HL-60 (cell line): ENCODE measurements at regions not wholly inside any gene's neighbourhood (a gene's known extent, or its start where the extent isn't known, plus 50 kb on each side); places are given as distances from the start of the nearest gene placed in this dataset.

Experiments used
- GABPA ChIP-seq: IDR thresholded peaks from 2 replicates; pipeline ENCODE4 v1.6.1; 2012; ENCODE audit warnings: low read depth
- POLR2AphosphoS5 ChIP-seq: IDR thresholded peaks from 2 replicates; pipeline ENCODE4 v1.6.1; 2012; ENCODE audit warnings: low read depth
- SPI1 ChIP-seq: IDR thresholded peaks from 2 replicates; pipeline ENCODE4 v1.6.1; 2012; ENCODE audit warnings: low read depth, mild to moderate bottlenecking, borderline replicate concordance
- TF ChIP-seq, protein P1 (sequence below): IDR thresholded peaks from one replicate; pipeline ENCODE4 v1.5.1; 2011; ENCODE audit warnings: low read length, control low read depth, inconsistent platforms; ENCODE audit not compliant: insufficient read depth
- TF ChIP-seq, protein P2 (sequence below): IDR thresholded peaks from 2 replicates; pipeline ENCODE4 v1.6.1; 2012; ENCODE audit warnings: low read depth; ENCODE audit not compliant: insufficient replicate concordance

DNA sequence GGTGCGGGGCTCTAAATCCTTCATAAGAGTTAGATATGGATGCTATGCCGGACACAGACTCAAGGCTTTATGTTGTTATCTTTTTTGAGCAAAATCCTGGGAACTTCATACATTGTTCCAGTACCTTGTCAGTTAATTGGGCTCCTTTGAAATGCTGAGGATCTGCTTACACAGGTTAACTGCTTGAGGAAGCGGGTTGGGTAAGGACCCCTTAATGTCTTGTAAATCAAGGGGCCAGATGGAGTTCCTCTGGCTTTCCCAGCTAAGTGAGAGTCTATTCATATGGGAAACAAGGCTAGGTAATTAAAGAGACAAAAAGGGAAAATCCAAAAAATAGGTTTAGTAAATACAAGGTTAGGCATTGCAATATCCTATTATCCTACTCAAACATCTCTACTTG, 141.5 kb downstream of the OR2B2 start:
- TF ChIP-seq POLR2AphosphoS5 (no peak), GABPA (no peak), SPI1 (no peak)
- TF ChIP-seq, protein P1, sequence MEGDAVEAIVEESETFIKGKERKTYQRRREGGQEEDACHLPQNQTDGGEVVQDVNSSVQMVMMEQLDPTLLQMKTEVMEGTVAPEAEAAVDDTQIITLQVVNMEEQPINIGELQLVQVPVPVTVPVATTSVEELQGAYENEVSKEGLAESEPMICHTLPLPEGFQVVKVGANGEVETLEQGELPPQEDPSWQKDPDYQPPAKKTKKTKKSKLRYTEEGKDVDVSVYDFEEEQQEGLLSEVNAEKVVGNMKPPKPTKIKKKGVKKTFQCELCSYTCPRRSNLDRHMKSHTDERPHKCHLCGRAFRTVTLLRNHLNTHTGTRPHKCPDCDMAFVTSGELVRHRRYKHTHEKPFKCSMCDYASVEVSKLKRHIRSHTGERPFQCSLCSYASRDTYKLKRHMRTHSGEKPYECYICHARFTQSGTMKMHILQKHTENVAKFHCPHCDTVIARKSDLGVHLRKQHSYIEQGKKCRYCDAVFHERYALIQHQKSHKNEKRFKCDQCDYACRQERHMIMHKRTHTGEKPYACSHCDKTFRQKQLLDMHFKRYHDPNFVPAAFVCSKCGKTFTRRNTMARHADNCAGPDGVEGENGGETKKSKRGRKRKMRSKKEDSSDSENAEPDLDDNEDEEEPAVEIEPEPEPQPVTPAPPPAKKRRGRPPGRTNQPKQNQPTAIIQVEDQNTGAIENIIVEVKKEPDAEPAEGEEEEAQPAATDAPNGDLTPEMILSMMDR, result no peak
- TF ChIP-seq, protein P2, sequence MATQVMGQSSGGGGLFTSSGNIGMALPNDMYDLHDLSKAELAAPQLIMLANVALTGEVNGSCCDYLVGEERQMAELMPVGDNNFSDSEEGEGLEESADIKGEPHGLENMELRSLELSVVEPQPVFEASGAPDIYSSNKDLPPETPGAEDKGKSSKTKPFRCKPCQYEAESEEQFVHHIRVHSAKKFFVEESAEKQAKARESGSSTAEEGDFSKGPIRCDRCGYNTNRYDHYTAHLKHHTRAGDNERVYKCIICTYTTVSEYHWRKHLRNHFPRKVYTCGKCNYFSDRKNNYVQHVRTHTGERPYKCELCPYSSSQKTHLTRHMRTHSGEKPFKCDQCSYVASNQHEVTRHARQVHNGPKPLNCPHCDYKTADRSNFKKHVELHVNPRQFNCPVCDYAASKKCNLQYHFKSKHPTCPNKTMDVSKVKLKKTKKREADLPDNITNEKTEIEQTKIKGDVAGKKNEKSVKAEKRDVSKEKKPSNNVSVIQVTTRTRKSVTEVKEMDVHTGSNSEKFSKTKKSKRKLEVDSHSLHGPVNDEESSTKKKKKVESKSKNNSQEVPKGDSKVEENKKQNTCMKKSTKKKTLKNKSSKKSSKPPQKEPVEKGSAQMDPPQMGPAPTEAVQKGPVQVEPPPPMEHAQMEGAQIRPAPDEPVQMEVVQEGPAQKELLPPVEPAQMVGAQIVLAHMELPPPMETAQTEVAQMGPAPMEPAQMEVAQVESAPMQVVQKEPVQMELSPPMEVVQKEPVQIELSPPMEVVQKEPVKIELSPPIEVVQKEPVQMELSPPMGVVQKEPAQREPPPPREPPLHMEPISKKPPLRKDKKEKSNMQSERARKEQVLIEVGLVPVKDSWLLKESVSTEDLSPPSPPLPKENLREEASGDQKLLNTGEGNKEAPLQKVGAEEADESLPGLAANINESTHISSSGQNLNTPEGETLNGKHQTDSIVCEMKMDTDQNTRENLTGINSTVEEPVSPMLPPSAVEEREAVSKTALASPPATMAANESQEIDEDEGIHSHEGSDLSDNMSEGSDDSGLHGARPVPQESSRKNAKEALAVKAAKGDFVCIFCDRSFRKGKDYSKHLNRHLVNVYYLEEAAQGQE, result no peak
